Gastrocnemius medialis (tissue), 4 donors: ENCODE measurements at regions not wholly inside any gene's neighbourhood (a gene's known extent, or its start where the extent isn't known, plus 50 kb on each side); places are given as distances from the start of the nearest gene placed in this dataset.

ENCODE experiments used
- ATAC-seq, 2 donors: fragments of 150-250 bp; one replicate each; pipeline ENCODE4 v1.9.1; 2016
- DNase-seq, 2 donors: peaks; one replicate each; pipeline ENCODE4 v3.0.0-alpha.2; 2019
- H3K27ac ChIP-seq, 4 donors: fragments of 200-600 bp; sonication (generic); 1 replicate in 1 of 4; 2 replicates in 3 of 4; pipeline ENCODE4 v1.5.1; 2016 to 2018; ENCODE audit warnings: mild to moderate bottlenecking in 2 of 4, moderate library complexity in 1 of 4
- H3K27me3 ChIP-seq, 3 donors: fragments of 200-600 bp; sonication (generic) in 2 of 3; 1 replicate in 1 of 3; 2 replicates in 2 of 3; pipeline versions ENCODE4 v1.5.1 to v1.6.0; 2016 to 2019; ENCODE audit warnings: mild to moderate bottlenecking in 1 of 3, moderate library complexity in 1 of 3
- H3K36me3 ChIP-seq, 2 donors: fragments of 200-600 bp; sonication (generic) in 1 of 2; one replicate each; pipeline ENCODE4 v1.5.1; 2017 to 2018
- H3K4me1 ChIP-seq, 2 donors: fragments of 200-600 bp; sonication (generic) in 1 of 2; one replicate each; pipeline ENCODE4 v1.5.1; 2016 to 2017; ENCODE audit warnings: mild to moderate bottlenecking in 2 of 2
- H3K4me3 ChIP-seq, 4 donors: fragments of 200-600 bp; sonication (generic) in 3 of 4; 1 replicate in 1 of 4; 2 replicates in 3 of 4; pipeline ENCODE4 v1.5.1; 2016 to 2019; ENCODE audit warnings: mild to moderate bottlenecking in 2 of 4
- H3K9me3 ChIP-seq, 3 donors: fragments of 200-600 bp; sonication (generic) in 2 of 3; 1 replicate in 1 of 3; 2 replicates in 2 of 3; pipeline ENCODE4 v1.5.1; 2016 to 2019
- CTCF ChIP-seq, 5 experiments: fragments of 450-650 bp in 3 of 5; fragments of 200-600 bp in 2 of 5; sonication (generic) in 2 of 5; IDR thresholded peaks in 4 of 5; conservative IDR thresholded peaks in 1 of 5; 1 replicate in 4 of 5; 2 replicates in 1 of 5; pipeline ENCODE4 v1.5.1; 2016 to 2019; ENCODE audit warnings: antibody characterized with exemption in 5 of 5, mild to moderate bottlenecking in 3 of 5, moderate library complexity in 3 of 5
- POLR2A ChIP-seq, 2 donors: fragments of 450-650 bp; IDR thresholded peaks; one replicate each; pipeline ENCODE4 v1.6.1; 2017; ENCODE audit warnings: antibody characterized with exemption in 2 of 2, mild to moderate bottlenecking in 2 of 2, moderate library complexity in 2 of 2
- in situ Hi-C, 4 donors: fragments of 200-750 bp; cut with MboI; loops; one replicate each; pipeline versions ENCODE4 v1.15.0 to v1.8.0; 2017; ENCODE audit warnings: low sequenced_read_pairs in 4 of 4
- intact Hi-C: fragments of 100-400 bp; cut with DNase I; formaldehyde crosslinking; loops from one replicate; pipeline ENCODE4 v1.15.1; 2023; ENCODE audit warnings: low total_unique reads

- DNase-seq (no peak), ATAC-seq (no peak)
- Histone ChIP-seq H3K4me3 (no peak overlapping the region), H3K4me1 (no peaks in the 10 kb centered on the region), H3K36me3 (no peaks in the 10 kb centered on the region), H3K27me3 (no peaks in the 10 kb centered on the region), H3K9me3 (no peaks in the 10 kb centered on the region), H3K27ac (no peak overlapping the region)
- intact Hi-C loops: no loop called here
- TF ChIP-seq POLR2A (IDR thresholded peaks at IDR 0.05): no peak
- TF ChIP-seq CTCF (IDR thresholded peaks at IDR 0.05 in 4 of 5, conservative IDR thresholded peaks at IDR 0.05 in 1 of 5): no peak
- in situ Hi-C loops: no loop called here
Measured at GRCh38 chr13:69649063-69649392, 458.6 kb upstream of the ATXN8OS start.

DNA sequence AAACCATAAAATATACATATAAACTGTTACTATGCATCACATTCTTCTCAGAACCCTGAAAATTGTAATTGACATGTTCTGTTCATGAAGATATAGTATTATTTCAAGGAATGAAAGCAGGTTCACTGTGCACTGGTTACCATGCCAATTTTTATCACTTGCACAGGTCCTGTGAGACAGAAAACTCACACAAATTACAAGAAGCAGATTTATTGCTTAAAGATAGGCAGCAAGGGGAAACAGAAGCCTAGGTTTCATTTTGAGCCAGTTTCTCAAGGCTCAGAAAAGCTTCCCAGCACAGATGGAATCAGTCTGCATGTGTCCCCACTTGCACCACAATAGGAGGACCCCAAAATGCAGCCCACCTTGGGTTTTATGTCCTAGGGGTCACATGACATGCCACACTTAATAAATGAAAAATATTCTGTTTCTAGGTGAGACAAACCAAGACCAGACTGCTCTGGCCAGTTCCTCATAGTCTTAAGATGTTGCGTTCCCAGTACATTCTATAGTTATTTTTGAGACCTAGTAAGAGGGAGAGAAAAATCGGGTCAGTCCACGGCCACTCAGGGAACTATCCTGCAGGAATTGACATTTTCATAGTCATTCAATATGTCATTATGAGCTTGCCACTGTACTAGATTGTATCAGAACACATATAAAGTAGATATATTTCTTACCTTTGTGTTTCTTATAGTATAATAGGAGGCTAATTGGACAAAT is 459.1 kb upstream of the ATXN8OS start:
- Histone ChIP-seq H3K4me1 (no peaks in the 10 kb centered on the region), H3K4me3 (no peak overlapping the region), H3K36me3 (no peaks in the 10 kb centered on the region), H3K27me3 (no peaks in the 10 kb centered on the region), H3K9me3 (no peaks in the 10 kb centered on the region), H3K27ac (no peak overlapping the region)
- no peak for ATAC-seq
- in situ Hi-C loops (no loop called here), intact Hi-C loops (no loop called here)
- TF ChIP-seq CTCF (IDR thresholded peaks at IDR 0.05 in 4 of 5, conservative IDR thresholded peaks at IDR 0.05 in 1 of 5) (no peak), POLR2A (IDR thresholded peaks at IDR 0.05) (no peak)
- no peak for DNase-seq

DNA sequence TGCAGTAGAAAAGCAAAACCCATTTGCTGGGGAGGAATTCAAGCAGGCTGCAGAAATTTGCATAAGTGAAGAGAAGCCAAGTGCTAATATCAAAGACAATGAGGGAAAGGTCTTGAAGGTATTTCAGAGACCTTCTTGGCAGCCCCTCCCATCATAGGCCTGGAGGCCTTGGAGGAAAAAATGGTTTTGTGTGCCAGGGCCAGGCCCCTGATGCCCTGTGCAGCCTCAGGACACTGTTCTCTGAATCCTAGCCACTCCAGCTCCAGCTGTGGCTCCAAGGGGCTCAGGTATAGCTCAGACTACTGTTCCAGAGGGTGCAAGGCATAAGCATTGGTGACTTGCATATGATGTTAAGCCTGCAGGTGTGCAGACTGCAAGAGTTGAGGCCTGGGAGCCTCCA is 463.2 kb upstream of the ATXN8OS start:
- in situ Hi-C loops (no loop called here), intact Hi-C loops (no loop called here)
- DNase-seq (no peak), ATAC-seq (no peak)
- Histone ChIP-seq H3K27me3 (no peaks in the 10 kb centered on the region), H3K27ac (no peak overlapping the region), H3K4me1 (no peaks in the 10 kb centered on the region), H3K4me3 (no peak overlapping the region), H3K36me3 (no peaks in the 10 kb centered on the region), H3K9me3 (no peaks in the 10 kb centered on the region)
- TF ChIP-seq POLR2A (IDR thresholded peaks at IDR 0.05): no peak
- TF ChIP-seq CTCF (IDR thresholded peaks at IDR 0.05 in 4 of 5, conservative IDR thresholded peaks at IDR 0.05 in 1 of 5): no peak

DNA sequence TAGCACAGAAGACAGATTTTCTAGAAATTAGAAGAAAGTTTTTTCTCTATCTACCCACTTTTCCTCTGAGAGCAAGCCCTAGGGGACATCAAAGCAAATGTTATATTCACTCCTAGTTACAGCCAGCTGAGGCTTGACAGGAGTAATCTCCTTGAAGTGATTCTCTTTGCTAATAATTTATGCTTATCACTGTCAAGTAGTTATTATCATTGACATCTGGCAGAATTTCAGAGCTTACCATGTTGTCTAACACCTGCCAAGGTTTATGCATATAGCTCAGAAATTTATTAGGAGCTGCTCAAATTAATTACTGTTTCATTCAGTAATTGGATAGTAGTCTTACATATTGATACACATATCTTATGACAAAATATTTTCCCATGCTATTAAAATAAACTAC is 465.9 kb upstream of the ATXN8OS start:
- in situ Hi-C loops: no loop called here
- H3K4me3 ChIP-seq: no peak overlapping the region
- intact Hi-C loops: no loop called here
- no peaks in the 10 kb centered on the region for H3K4me1 ChIP-seq
- ATAC-seq: no peak
- H3K36me3 ChIP-seq: no peaks in the 10 kb centered on the region
- H3K27me3 ChIP-seq: no peaks in the 10 kb centered on the region
- H3K27ac ChIP-seq: no peak overlapping the region
- no peak for DNase-seq
- H3K9me3 ChIP-seq: no peaks in the 10 kb centered on the region
- TF ChIP-seq CTCF (IDR thresholded peaks at IDR 0.05 in 4 of 5, conservative IDR thresholded peaks at IDR 0.05 in 1 of 5) (no peak), POLR2A (IDR thresholded peaks at IDR 0.05) (no peak)

DNA sequence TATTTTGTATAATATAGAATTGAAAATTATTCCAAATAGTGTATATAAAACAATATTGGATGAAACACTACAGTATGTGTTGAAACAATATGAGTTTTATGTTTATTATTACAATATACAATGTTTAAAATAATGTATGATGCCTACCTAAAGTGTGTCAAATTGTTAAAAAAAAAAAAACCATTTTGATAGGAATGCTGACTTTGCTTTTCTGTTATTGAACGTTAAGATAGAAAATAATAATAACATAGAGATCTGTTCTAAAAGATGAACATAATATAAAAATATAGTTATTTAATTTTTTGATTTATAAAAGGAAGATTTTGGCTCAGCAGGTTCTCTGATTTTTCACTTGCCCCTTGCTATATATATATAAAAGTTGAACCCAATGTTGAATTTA is 474.6 kb upstream of the ATXN8OS start:
- Histone ChIP-seq H3K36me3 (no peaks in the 10 kb centered on the region), H3K9me3 (no peaks in the 10 kb centered on the region), H3K4me3 (no peak overlapping the region), H3K4me1 (no peaks in the 10 kb centered on the region), H3K27me3 (no peaks in the 10 kb centered on the region), H3K27ac (no peak overlapping the region)
- DNase-seq: no peak
- in situ Hi-C loops (no loop called here), intact Hi-C loops (no loop called here)
- TF ChIP-seq POLR2A (IDR thresholded peaks at IDR 0.05) (no peak), CTCF (IDR thresholded peaks at IDR 0.05 in 4 of 5, conservative IDR thresholded peaks at IDR 0.05 in 1 of 5) (no peak)
- ATAC-seq: no peak
